SK-N-MC (cell line): ENCODE measurements at regions not wholly inside any gene's neighbourhood (a gene's known extent, or its start where the extent isn't known, plus 50 kb on each side); places are given as distances from the start of the nearest gene placed in this dataset.

Source experiments
- EZH2 ChIP-seq: fragments of 200-600 bp; sonication (generic); IDR thresholded peaks from one replicate; pipeline ENCODE4 v1.6.1; 2017; ENCODE audit warnings: antibody characterized with exemption
- POLR2AphosphoS5 ChIP-seq: IDR thresholded peaks from 2 replicates; pipeline ENCODE4 v1.6.1; 2012; ENCODE audit warnings: mild to moderate bottlenecking, low read depth, low read length, borderline replicate concordance

GRCh38 chr7:81120803-81121202 lies 202.0 kb upstream of the SEMA3C start:
- TF ChIP-seq EZH2 (no peak), POLR2AphosphoS5 (no peak)
